Endothelial cell of umbilical vein (primary cell): ENCODE measurements at regions not wholly inside any gene's neighbourhood (a gene's known extent, or its start where the extent isn't known, plus 50 kb on each side); places are given as distances from the start of the nearest gene placed in this dataset.

Experiments
- EZH2 ChIP-seq: IDR thresholded peaks from 2 replicates; pipeline ENCODE4 v1.6.1; 2012; ENCODE audit warnings: borderline replicate concordance, low read depth, mild to moderate bottlenecking, moderate library complexity, low read length, inconsistent platforms; ENCODE audit not compliant: severe bottlenecking
- POLR2A ChIP-seq: IDR thresholded peaks from 2 replicates; pipeline ENCODE4 v1.6.1; 2012; ENCODE audit warnings: low read depth, mild to moderate bottlenecking, control low read depth, low read length
- POLR2AphosphoS5 ChIP-seq: IDR thresholded peaks from 2 replicates; pipeline ENCODE4 v1.6.1; 2012; ENCODE audit warnings: low read depth, mild to moderate bottlenecking, control low read depth, low read length, moderate library complexity; ENCODE audit not compliant: insufficient read depth

DNA sequence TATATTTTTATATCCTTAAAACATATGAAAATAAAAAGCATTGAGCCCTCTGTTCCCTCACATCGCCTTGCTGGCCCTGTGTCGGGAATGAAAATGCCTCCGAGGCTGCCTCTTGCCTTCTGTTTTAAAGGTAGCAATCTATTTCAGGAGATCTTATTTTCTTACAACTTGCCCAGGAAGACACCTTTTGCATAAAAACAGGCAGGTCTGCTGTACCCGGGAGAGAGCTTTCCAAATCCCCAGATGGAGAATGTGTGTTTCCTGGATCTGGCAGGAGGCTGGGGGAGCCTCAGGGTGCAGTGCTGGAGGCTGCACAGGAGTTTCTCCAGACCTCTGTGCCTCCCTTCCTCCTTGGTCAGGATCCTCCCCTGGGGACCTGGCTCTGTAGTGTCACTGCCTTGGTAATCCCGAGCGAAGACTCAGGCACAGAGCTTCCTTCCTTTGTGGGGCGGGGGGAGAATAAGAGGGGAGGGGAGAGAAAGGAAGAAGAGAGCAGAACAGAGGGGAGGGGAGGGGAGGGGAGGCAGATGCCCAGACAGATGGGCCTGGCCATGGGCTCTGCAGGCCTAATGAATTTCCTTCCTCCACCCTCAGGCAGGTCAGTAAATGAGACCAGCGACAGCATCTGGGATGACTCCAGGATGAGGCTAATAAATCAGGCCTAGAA lies 104.0 kb upstream of the BOD1 start:
- TF ChIP-seq POLR2A (no peak), EZH2 (no peak), POLR2AphosphoS5 (no peak)
